Activated CD8-positive, alpha-beta memory T cell treated with anti-CD3 and anti-CD28 coated beads for 48 hours (primary cell): ENCODE measurements at regions not wholly inside any gene's neighbourhood (a gene's known extent, or its start where the extent isn't known, plus 50 kb on each side); places are given as distances from the start of the nearest gene placed in this dataset.
"Not testable (repeated sequence)": the region's sequence is repeated elsewhere in the genome, so short reads cannot be mapped to it uniquely, and the experiment has no call there.

Source experiments
- DNase-seq, 3 experiments: peaks; one replicate each; pipeline ENCODE4 v3.0.0-alpha.2; 2020; ENCODE audit warnings: low read depth in 2 of 3, low spot score in 2 of 3

DNA sequence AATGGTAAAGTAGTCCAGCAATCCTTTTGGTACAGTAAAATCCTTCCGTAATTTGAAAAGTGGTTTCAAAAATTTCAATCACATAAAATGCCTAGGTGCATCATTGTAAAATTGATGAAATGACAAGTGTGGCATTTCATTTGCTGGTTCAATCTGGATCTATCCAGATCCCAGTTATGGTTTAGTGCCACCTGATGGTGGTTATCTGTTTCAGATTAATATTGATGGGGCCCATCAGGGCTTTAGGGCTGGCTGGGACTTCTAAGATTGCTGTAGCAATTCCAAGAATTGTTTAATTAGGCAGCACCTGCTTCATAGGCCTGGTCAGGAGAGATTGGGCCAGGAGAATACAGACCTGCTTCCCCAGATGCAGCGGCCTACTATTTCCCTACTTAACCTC lies 55.5 kb upstream of the PIK3C3 start:
- DNase-seq: no peak

DNA sequence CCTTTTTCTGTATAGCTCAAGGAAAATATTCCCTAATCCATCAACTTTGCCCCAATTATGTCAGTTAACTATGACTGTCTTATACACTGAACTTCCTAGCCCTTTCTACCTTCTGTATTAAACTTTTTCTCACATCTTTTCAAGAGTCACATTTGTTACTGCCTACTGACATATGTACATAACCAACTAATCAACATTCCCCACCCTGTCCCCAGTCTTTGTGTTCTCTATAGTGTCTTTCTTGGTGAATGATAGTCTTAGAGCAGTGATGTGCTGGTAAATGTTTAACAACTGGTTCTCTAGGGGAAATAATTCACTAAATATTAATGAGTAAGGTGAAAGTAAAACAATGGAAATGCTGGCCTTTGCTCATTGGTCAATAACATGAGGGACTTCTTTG lies 61.6 kb upstream of the PIK3C3 start:
- DNase-seq: no peak

DNA sequence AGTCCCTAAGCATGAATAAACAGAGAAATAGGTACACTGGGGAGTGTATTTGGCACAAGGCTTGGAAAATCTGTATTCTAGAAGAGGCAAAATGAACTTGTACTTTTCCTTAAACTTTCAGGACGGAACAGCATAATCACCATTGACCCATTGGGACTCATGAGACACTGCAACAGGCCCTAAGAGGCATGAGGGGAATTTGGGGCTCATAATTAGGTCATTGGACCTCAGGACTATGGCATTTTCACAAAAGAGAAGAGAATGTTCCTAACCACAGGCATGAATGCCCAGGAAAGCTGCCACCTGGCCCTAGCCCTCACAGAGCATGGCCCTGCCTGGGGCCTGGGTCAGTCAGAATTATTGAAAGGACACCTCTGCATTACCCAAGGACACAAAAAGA lies 67.9 kb upstream of the PIK3C3 start:
- DNase-seq: no peak

DNA sequence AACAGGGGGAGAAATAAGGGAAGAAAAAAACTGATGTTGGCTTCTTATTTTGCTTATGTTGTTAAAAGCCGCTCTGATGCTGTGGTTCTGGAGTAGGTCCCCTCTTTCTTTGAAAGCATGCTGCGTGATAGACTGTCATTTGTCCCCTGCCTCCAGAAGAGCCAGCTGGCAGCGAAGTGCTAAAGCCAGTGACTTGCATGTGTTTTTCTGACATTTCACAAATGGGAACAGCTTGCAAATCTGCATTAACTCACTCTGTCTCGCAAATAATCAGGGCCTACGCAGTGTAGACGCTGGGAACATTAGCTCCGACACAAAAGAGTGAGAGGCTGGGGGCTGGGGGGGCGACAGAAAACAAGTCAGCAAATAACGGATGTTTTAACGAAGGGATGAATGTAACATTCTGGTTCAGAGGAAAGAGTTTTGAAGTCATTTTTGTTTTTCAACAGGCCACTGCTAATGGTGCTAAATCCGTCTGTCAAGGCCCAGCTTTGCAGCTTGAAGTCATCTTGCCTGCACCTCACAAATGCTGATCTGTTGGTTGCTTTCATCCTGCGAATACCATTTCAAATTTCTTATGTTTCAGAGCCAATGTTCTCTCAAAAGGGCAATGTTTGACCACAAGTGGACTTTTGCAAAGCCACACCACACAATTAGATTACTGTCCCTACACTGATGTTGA lies 68.8 kb upstream of the PIK3C3 start:
- DNase-seq: no peak

DNA sequence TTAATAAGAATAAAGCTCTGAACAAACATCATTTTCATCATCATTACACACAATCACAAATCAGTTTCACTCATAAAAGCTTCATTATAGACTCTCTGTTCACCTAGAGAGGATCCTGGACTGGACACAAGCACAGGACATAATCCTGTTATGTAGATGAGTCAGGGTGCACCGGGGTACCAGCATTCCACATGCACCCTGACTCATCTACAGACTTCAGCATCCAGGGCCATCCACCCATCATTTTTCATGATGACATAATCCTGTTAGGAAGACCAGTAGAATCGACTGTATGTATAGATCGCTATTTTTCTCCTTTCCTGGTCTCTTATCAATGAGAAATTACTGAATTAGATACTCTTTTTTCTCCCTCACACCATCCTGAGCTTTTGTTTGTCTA lies 73.7 kb upstream of the PIK3C3 start:
- DNase-seq: no peak

DNA sequence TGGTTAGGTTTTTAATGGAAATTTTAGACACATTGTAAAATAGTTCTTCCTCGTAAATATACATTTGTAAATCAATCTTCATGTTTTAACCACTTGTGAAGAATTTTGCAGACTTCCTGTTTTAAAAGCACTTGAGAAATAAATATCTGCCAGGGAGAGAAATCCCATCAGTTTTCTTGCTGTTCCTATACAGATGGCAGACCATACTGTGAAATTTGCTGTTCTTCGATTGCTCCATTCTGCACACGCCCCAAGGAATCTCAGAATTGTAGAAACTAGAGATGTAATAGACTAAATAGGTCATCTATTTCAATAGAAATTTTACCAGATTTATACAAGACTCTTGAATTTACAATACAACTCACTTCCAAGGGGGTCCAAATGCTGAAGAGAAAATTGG lies 75.8 kb upstream of the PIK3C3 start:
- DNase-seq: no peak

DNA sequence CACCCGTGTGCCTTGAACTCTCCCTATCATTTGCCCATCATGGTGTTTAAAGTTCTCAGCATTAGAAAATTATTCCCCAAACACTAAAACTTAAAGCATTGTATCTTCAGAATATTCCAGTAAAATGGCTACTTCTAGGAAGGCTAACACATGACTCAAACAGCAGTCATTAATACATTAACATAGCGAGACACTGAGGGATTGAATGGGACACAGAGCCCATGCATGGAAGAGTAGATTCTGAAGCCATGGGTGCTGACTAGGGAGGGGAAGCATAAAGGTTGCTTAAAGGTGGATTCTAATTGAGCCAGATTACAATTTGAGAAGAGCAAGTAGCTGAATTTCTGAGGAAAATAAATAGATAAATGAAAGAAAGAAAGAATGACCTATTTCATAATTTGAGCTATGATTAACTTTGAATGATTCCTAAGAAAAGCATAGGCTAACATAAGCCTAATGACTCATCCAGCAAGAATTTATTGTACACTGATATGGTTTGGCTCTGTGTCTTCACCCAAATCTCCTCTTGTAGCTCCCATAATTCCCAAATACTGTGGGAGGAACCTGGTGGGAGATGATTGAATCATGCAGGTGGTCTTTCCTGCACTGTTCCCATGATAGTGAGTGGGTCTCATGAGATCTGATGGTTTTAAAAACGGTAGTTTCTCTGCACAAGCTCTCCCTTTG lies 79.8 kb upstream of the PIK3C3 start:
- DNase-seq: no peak

DNA sequence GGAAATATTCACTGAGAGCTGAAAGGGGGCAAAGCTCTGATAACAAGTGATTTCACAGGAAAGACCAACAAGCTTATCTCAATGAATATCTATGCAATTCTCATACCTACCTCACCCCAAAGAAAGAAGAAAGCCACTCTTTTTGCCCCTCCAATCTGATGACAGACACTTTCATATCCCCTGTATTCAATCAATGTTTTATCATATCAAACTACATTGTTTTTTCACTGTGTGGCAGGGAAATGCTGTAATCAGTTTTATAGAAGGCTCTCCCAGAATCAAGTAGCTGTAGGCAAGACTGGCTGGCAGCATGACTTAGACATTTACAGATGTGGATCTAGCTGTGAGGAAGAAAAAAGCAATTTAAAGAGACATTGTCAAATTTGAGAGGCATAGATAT lies 81.3 kb upstream of the PIK3C3 start:
- no peak for DNase-seq

DNA sequence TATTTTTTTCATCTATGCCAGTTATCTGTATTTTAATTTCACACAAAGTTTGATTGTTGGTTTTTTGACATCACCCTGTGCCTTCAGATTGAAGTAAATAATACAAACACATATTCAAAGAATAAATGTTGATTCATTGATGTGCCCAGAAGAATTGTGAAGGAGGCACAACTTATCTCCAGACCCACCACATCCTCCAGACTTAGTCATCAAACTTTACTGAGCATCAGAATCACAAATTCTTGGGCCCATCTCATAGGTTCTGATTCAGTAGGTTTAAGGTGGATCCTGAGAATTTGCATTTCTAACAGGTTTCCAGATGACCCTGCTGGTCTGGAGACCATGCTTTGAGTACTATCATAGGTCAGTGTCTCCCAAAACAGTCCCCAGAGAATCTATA lies 82.8 kb upstream of the PIK3C3 start:
- DNase-seq: no peak

DNA sequence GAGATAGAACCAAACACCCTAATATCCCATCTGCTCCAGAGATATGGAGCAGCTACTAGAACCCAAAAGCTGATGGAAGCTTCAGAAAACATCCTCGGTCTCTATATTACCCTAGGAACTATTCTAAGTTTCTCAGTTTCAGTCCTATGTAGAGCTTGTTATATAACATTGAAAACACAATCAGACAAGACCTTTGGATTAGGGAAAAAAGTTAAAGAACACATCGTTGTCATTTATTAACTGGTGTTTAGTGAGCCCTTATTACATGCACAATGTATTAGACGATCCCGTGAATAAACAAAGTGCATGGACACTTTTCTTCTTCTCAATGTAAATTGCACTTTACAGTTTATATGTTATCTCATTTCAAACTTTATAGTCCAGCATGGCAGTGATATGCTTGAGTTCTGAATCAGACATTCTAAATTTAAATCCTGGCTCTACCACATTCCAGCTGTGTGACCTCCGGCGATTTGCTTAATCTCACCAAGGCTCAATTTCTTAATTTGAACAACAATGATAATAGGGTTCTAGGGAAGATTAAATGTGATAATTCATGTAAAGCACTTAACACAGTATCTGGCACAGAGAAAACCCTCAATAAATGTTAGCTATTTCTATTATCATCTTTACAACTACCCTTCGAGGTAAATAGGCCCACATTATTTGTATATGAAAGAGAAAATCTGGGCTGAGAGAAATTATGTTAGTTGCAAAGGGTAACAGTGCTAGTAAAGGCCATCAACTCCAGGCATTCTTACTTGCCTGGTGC lies 83.6 kb upstream of the PIK3C3 start:
- no peak for DNase-seq

DNA sequence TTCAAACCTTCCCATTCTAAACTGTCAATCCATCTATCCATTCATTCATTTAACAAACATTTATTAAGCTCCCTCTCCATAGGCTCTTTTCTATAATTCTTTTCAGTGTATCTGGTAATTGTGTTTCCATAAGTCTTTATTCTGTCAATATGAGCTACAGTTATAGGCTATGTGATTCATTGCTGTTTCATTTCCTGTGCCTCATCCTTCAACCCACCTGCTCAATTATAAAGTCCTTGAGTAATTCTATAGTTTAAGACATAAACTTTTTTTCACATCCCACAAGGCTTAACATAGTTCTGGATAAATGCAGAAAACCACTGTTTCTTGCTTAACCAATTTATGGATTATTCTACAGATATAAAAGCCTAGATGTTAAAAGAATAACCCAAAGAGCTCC lies 84.2 kb upstream of the PIK3C3 start:
- no peak for DNase-seq

DNA sequence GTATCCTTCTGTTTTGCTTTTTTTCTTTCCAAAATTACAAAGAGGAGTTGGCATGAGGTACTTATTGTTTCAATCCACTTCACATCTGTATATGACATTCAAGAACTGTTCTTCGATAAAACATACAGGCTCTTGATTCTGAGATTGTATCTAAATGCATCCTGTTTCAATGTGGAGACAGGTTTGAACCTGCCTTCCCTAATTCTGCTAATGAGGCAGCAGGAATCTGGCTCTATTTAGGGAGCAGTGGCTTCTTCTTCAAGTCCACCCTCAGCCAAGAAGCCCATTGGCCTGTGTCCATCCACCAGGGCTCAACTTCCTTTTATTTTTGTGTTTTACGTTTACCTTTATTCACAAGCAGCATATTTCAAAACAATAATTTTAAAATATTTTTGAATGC lies 84.8 kb upstream of the PIK3C3 start:
- DNase-seq: no peak

DNA sequence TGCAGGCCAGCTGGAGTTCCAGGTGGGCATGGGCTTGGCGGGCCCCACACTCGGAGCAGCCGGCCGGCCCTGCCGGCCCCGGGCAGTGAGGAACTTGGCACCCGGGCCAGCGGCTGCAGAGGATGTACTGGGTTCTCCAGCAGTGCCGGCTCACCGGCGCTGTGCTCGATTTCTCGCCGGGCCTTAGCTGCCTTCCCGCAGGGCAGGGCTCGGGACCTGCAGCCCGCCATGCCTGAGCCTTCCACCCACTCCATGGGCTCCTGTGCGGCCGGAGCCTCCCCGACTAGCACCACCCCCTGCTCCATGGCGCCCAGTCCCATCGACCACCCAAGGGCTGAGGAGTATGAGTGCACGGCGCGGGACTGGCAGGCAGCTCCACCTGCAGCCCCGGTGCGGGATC lies 89.2 kb upstream of the PIK3C3 start:
- not testable (repeated sequence) for DNase-seq

DNA sequence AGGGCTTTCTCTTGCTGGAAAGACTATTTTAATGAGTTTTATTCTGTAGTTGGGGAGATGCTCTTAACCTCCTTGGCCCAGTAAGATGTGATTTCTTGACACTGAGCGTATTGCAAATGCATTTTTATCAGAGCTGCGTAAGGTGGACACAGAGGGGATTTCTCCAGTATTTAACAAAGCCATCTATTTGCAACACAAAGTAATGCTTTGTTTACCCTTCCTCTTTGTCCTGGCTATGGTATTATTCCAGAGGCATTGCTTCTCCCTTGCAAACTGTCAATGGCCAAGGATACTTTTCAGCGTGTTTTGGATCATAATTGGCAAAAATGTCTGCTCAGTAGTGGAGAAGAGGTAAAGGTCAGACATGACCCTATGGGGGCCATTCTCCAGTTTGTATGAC lies 90.8 kb upstream of the PIK3C3 start:
- no peak for DNase-seq

DNA sequence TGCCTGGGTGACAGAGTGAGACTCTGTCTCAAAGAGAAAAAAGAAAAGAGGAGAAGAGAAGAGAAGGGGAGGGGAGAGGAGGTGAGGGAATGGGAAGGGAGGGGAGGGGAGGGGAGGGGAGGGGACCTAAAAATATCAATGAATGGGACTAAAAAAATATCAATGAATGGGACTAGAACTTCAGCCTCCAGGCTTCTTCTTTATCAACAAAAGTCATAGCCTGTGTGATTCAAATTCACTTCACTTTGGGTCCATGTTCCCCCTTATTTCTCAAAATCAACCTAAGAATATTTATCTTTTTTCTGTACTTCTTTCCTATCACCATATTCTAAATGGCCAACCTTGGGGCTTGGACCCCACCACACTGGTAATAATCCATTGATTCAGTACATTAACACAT lies 92.1 kb upstream of the PIK3C3 start:
- no peak for DNase-seq

DNA sequence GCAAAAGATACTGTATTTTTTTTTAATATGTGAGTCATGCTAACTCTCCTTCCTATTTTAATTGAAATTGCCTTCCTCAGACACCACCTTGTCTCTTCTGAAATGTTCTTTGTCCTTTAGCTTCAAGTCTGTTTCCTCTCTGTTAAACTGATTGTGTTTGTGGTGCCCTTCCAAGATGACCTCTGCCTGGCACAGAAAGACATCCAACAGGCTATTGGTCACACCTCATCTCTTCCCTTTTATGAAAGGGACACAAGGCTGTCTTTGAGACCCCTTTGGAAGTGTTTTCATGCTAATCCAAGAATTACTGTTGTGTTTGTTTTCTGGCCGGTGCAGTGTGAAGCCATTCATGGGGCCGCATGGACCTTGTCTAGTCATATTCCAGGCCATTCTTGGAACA lies 94.0 kb upstream of the PIK3C3 start:
- DNase-seq: no peak

DNA sequence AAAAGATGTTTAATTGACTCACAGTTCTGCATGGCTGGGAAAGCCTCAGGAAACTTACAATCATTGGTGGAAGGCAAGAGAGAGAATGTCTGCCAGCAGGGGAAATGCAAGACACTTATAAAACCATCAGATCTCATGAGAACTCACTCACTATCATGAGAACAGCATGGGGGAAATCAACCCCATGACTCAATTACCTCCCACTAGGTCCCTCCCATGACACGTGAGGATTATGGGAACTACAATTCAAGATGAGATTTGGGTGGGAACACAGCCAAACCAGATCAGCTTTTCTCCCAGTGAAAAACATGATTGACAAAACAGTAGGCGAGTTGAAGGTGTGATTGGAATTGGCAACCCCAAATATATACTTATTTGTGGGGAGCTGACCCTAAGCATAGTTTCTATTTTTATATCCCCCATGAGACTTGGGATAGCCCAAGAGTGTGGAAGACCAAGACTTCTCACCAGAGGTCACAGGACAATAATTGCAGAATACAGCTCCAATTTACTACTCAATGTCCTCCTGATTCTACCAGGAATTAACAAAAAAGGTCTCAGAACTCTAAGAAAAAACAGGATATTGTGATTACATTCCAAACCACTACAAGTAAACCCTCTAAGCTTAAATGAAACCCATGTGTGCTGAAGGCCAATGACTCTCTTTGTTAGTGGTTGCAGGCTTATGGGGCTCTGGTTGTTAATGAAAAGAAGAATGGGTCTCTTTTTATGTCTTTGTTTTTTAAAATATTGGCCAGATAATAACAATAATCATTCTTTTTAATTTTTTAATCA lies 96.1 kb upstream of the PIK3C3 start:
- no peak for DNase-seq

DNA sequence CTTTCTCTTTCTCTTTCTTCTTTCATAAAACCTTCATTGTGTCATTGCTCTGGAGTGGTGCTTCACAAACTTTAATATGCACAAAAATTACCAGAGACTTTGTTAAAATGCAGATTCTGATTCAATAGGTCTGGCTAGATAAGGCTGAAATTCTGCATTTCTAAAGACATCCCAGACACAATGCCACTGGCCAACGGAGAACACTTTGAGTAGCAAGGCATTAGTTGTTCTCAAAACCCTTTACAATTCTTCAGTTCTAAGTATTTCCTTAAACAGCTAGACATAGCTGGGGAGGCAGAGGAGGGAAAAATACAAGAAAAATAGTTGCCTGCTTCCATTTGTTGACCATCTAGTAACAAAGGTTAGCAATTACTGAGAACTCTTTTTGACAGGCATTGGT lies 101.8 kb upstream of the PIK3C3 start:
- DNase-seq: no peak

DNA sequence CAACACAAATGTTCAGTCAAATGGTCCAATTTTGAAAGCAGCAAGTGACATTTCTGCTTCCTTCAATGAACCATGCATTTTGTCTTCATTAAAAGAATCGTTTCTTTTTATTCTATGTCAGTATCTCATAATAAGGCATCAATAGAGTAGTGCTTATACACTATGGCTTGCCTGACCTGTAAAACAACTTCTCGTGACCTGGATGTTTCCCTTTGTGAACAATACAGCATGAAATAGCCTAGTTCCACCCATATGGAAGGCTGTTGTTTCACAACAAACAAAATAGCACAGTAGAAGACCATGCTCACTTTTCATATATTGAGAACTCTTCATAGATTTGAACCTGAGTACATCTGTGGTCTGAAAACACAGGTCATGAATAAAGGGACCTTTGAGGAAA lies 104.3 kb upstream of the PIK3C3 start:
- DNase-seq: no peak

DNA sequence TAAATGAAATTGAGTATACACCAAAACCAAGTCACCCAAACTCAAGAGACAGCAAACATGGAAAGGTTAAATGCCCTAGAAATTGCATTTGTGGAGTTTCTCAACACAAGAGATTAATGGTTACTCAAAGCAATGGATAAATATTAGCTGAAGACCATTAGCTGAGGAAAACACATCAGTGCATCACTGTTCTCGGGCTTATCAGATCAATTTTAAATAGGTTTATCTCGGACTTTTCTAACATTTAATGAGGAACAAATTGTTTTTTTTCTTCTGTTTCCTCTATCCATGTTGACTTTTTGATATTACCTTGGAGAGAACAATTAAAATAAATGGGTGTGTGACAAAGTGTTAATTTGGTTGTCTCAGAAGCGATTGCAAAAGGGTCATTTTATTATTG lies 105.4 kb upstream of the PIK3C3 start:
- DNase-seq: no peak

DNA sequence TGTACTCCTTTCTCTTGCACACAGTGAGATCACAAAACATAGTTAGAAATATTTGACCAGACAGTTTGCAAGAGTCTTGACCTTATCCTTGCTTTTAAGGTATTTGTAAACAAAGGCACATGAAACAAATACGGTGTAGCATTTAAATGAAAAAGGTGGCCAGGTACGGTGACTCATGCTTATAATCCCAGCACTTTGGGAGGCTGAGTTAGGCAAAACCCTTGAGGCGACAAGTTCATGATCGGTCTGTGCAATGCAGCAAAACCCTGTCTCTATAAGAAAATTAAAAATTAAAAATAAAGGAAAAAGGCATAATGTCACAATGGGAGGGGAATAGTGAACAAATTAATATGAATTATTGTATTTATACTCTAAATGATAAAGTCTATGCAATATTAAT lies 109.5 kb upstream of the PIK3C3 start:
- no peak for DNase-seq

DNA sequence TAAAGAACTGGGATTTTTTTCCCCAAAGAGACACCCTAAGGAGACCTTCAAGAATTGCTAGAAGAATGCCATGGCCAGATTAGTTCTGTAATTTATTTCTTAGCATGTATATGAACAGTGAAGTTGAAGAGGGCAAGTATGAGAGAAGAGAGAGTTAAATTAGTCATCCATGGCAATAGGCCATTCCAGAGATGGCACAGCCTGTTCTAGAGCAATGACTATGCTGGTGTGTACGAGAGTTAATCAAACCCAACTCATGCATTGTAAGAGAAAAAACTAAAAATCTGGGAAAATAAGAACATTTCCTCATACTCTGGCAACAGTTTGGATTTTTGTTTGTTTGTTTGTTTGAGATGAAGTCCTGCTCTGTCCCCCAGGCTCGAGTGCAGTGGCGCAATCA lies 112.1 kb upstream of the PIK3C3 start:
- no peak for DNase-seq
